ENCODE measurements at regions not wholly inside any gene's neighbourhood (a gene's known extent, or its start where the extent isn't known, plus 50 kb on each side); places are given as distances from the start of the nearest gene placed in this dataset.

DNA sequence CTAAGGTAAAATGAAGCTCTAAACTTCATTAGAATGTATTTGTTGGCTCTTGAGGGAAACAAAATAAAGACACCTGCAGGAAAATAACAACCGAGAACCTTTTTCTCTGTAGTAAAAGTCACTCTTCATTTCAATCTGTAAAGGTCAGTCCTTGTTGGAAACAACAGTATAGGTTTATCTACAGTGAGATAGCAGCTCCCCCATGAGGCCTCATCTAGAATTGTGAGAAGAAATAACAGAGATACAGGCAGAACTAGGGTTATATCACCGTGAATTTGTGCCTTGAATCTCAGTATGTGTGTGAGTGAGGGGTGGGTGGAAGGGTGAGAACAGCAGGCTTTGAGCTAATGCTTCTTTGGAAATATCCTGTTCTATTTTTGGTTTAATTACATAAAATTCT is 107.8 kb upstream of the FMR1 start:
- Histone ChIP-seq H3K27ac (ENCODE audit: low read length) (no peak overlapping the region), H3K27me3 (ENCODE audit: control insufficient read depth, insufficient read depth, low read length) (peaks cover 3% of the 10 kb centered on the region), H3K9me3 (replicated peaks; ENCODE audit: control insufficient read depth, low read depth, low read length) (no peaks in the 10 kb centered on the region), H3K36me3 (ENCODE audit: control insufficient read depth, insufficient read depth, low read length) (no peaks in the 10 kb centered on the region), H3K4me3 (ENCODE audit: low read length) (no peak overlapping the region), H3K4me1 (ENCODE audit: control insufficient read depth, insufficient read depth, low read length) (no peaks in the 10 kb centered on the region)
- WGBS (ENCODE audit: insufficient coverage) = no CpG with 5 or more reads among the region's 2 CpGs
- peak; percentile 61 for DNase-seq

DNA sequence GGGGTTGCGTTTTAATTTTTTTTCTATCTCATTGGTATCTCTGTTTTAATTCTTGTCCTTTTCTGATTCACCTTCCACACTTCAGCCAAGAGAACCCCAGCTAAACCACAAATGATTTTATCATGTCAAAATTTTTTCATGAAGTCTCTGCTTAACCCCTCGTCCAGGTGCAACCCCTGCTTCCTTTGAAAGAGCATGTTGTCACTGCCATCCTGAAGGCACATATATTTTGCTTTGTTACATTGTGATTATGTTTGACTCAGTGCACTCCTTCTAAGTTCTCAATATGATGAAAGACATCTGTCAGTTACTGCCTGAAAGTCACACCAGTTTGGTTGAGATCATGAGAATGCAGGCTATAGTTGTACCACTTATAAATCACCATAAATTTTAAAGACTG is 99.9 kb upstream of the FMR1 start:
- no peaks in the 10 kb centered on the region for H3K9me3 ChIP-seq (replicated peaks; ENCODE audit: control insufficient read depth, low read depth, low read length)
- no peaks in the 10 kb centered on the region for H3K4me1 ChIP-seq (ENCODE audit: control insufficient read depth, insufficient read depth, low read length)
- no peak overlapping the region for H3K4me3 ChIP-seq (ENCODE audit: low read length)
- no CpG with 5 or more reads among the region's 2 CpGs for WGBS (ENCODE audit: insufficient coverage)
- no peaks in the 10 kb centered on the region for H3K27me3 ChIP-seq (ENCODE audit: control insufficient read depth, insufficient read depth, low read length)
- no peaks in the 10 kb centered on the region for H3K36me3 ChIP-seq (ENCODE audit: control insufficient read depth, insufficient read depth, low read length)
- no peak for DNase-seq
- no peak overlapping the region for H3K27ac ChIP-seq (ENCODE audit: low read length)

DNA sequence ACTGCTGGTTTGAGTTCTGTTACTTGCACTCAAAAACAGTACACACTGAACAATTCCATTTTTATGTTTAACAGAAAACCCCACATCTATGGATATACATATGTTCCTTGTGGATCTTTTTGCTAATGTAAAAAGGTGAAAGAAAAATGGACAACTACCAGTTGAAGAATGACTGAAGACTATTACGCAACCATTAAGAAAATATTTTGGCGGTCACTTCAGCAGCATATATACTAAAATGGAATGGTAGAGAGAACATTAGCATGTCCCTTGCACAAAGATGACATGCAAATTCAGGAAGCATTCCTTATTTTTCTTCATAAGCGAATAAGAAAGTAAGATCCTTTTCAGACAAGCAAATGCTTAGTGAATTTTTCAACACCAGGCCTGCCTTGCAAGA is 84.6 kb upstream of the FMR1 start:
- DNase-seq = no peak
- H3K4me1 ChIP-seq (ENCODE audit: control insufficient read depth, insufficient read depth, low read length) = no peaks in the 10 kb centered on the region
- WGBS (ENCODE audit: insufficient coverage) = no CpG with 5 or more reads among the region's 3 CpGs
- H3K27ac ChIP-seq (ENCODE audit: low read length) = no peak overlapping the region
- no peak overlapping the region for H3K4me3 ChIP-seq (ENCODE audit: low read length)
- peaks cover 3% of the 10 kb centered on the region for H3K9me3 ChIP-seq (replicated peaks; ENCODE audit: control insufficient read depth, low read depth, low read length)
- H3K36me3 ChIP-seq (ENCODE audit: control insufficient read depth, insufficient read depth, low read length) = no peaks in the 10 kb centered on the region
- H3K27me3 ChIP-seq (ENCODE audit: control insufficient read depth, insufficient read depth, low read length) = no peaks in the 10 kb centered on the region

DNA sequence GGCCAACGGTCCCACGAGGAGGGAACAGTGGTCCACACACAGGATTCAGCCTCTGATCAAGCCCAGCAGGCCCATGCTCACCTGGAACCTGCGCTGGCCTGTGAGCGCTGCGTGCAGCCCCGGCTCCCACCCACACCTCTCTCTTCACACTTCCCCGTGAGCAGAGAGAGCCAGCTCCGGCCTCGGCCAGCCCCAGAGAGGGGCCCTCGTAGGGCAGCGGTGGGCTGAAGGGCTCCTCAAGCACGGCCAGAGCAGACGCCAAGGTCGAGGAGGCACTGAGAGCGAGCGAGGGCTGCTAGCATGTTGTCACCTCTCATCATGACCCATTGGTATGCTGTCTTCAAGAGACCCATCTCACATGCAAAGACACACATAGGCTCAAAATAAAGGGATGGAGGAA is 83.0 kb upstream of the FMR1 start:
- H3K4me3 ChIP-seq (ENCODE audit: low read length) = no peak overlapping the region
- peaks cover 3% of the 10 kb centered on the region for H3K9me3 ChIP-seq (replicated peaks; ENCODE audit: control insufficient read depth, low read depth, low read length)
- H3K27me3 ChIP-seq (ENCODE audit: control insufficient read depth, insufficient read depth, low read length) = no peaks in the 10 kb centered on the region
- H3K4me1 ChIP-seq (ENCODE audit: control insufficient read depth, insufficient read depth, low read length) = no peaks in the 10 kb centered on the region
- no peaks in the 10 kb centered on the region for H3K36me3 ChIP-seq (ENCODE audit: control insufficient read depth, insufficient read depth, low read length)
- WGBS (ENCODE audit: insufficient coverage) = 87% methylated on average over 12 of the region's 16 CpGs
- no peak for DNase-seq
- H3K27ac ChIP-seq (ENCODE audit: low read length) = no peak overlapping the region

DNA sequence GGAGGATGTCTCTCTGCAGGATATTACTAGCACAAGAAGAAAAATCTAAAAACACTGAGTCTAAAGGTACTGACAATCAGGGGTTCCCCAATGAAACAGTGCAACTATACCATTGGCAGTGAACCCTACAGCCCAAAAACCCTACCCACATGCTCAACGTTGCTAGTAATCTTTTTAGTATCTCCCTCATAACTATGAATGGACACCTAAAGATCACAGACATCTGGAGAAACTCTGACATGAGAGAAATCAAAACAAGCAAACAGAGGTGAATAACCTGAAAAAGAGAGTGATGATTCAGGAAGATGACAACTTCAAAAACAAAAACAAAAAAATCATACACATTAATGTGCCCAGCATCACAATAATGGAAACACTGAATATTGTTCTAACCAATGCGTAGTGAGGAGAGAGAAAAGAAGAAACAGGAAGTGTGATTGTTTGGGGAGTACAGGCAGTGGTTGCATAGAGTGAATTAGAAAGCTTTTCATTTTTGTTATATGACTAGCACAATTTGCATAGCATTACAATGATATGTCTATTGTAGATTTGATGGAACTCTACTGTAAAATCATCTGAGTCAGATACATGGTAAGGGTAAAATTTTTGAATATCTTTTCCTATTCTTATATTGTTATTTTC is 78.9 kb upstream of the FMR1 start:
- Histone ChIP-seq H3K4me1 (ENCODE audit: control insufficient read depth, insufficient read depth, low read length) (no peaks in the 10 kb centered on the region), H3K9me3 (replicated peaks; ENCODE audit: control insufficient read depth, low read depth, low read length) (peaks cover 3% of the 10 kb centered on the region), H3K27ac (ENCODE audit: low read length) (no peak overlapping the region), H3K4me3 (ENCODE audit: low read length) (no peak overlapping the region), H3K36me3 (ENCODE audit: control insufficient read depth, insufficient read depth, low read length) (no peaks in the 10 kb centered on the region), H3K27me3 (ENCODE audit: control insufficient read depth, insufficient read depth, low read length) (no peaks in the 10 kb centered on the region)
- DNase-seq = no peak
- no CpG with 5 or more reads among the region's 2 CpGs for WGBS (ENCODE audit: insufficient coverage)

DNA sequence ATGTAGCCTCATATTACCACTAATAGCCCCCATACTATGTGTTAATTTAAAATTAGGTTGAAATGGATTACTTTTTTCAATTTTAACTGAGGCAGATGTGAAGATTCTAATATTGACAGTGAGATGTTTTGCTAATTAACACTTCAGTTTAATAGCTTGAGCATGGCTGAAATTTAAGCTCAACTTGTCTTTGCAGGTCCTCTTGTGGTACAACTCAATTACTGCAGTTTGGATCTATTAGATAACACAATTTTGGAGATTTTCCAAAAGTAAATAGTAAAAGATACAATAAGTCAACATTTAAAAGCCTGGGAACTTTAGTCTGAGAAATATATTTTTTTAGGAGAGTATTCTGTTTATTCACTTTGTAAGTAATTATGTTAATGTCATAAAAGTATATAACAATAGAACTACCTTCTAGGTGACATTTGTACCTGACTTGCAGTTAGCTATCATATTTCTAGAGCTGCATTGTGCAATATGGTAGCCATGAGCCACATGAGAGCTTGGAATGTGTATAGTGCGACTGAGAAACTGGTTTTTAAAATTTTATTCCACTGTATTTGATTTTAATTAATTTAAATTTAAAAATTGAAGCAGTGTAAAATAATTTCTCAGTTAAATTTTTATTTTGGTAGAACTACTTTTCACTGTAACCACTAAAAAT is 73.1 kb upstream of the FMR1 start:
- Histone ChIP-seq H3K9me3 (replicated peaks; ENCODE audit: control insufficient read depth, low read depth, low read length) (no peaks in the 10 kb centered on the region), H3K27ac (ENCODE audit: low read length) (no peak overlapping the region), H3K27me3 (ENCODE audit: control insufficient read depth, insufficient read depth, low read length) (no peaks in the 10 kb centered on the region), H3K4me3 (ENCODE audit: low read length) (no peak overlapping the region), H3K36me3 (ENCODE audit: control insufficient read depth, insufficient read depth, low read length) (no peaks in the 10 kb centered on the region), H3K4me1 (ENCODE audit: control insufficient read depth, insufficient read depth, low read length) (no peaks in the 10 kb centered on the region)
- no CpG with 5 or more reads among the region's 1 CpG for WGBS (ENCODE audit: insufficient coverage)
- no peak for DNase-seq

DNA sequence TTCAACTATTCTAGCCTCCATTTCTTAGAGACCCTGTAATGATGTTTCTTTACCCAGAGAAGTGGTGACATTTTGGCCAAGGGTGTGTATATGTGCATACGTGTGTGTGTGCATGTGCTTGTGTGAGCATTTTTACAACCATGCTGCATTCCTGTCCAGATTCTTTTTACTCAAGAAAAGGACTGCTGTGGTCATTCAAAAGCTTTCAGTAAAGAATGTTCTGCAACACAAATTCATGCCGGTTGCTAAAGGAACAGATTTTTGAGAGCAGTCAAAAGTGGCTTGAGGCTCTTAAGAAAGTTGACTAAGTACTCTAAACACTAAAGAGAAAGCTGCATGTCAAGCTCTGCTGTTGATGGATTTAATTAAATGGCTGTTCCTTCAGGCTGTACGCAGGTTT is 65.0 kb upstream of the FMR1 start:
- H3K9me3 ChIP-seq (replicated peaks; ENCODE audit: control insufficient read depth, low read depth, low read length) = no peaks in the 10 kb centered on the region
- DNase-seq = no peak
- WGBS (ENCODE audit: insufficient coverage) = no CpG with 5 or more reads among the region's 3 CpGs

DNA sequence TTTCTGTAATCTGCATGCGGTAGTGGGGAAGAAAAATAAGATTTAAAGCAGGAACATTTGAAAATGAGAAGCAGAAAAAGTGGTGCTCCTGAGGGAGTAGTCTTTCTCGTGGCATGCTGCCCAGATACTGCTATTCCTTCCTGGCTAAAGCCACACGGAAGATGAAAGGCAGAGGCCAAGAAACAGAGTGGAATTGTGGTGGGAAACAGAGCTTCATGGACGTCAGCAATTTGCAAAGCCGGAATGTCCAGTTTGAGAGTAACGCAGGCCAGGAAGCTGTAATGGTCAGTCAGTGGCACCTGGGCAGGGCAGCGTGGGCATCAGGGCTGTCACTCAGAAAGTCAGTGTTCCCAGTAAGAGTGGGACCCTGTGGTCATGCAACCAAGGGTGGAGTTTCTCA is 63.7 kb upstream of the FMR1 start:
- Histone ChIP-seq H3K27ac (ENCODE audit: low read length) (no peak overlapping the region), H3K36me3 (ENCODE audit: control insufficient read depth, insufficient read depth, low read length) (no peaks in the 10 kb centered on the region), H3K4me1 (ENCODE audit: control insufficient read depth, insufficient read depth, low read length) (peaks cover 4% of the 10 kb centered on the region), H3K4me3 (ENCODE audit: low read length) (no peak overlapping the region), H3K27me3 (ENCODE audit: control insufficient read depth, insufficient read depth, low read length) (no peaks in the 10 kb centered on the region), H3K9me3 (replicated peaks; ENCODE audit: control insufficient read depth, low read depth, low read length) (no peaks in the 10 kb centered on the region)
- DNase-seq = peak; percentile 62
- WGBS (ENCODE audit: insufficient coverage) = 23% methylated on average over 7 of the region's 7 CpGs

More for the DNA sequence above, 65.0 kb upstream of the FMR1 start:
- Histone ChIP-seq H3K36me3 (ENCODE audit: control insufficient read depth, insufficient read depth, low read length) (no peaks in the 10 kb centered on the region), H3K27ac (ENCODE audit: low read length) (no peak overlapping the region), H3K4me1 (ENCODE audit: control insufficient read depth, insufficient read depth, low read length) (peaks cover 4% of the 10 kb centered on the region), H3K27me3 (ENCODE audit: control insufficient read depth, insufficient read depth, low read length) (no peaks in the 10 kb centered on the region), H3K4me3 (ENCODE audit: low read length) (no peak overlapping the region)

DNA sequence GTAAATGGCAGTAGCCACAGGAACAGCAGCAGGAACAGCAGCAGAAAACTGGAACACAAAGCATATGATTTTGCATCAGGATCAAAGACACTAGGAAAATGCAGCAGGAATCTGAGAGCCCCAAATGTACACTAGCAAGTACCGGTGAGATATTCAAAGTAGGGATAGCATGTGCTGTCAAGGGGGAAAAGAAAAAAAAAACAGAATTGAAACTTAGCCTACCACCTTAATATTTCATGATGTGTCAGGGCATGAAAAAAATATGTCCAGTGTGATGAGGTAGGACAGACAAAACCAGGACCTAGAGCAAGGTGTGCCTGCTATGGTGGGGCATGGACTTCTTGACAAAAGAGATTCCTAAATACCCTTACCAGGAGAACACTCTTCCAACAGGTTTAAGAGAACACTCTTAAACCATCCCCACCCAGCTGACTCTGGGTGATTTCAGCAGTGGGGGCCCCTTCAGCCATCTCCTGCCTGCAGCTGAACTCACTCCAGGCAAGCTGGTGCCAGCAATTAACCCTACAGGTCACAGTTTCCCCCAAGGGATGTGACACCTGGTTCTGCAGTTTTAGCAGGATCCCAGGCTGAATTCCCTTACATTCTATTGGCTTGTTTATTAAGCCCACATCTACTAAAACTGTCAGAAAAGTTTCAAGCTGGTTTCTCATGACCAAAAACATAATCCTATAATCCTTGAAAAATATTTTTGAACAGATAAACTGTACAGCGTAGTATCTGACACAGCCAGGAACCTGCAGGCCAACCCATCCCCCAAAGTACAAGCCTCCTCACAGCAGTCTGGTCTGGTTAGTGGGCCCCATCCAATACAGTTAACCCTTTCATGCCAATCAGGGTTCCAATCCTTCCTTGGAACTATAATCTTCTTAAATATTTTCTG is 62.9 kb upstream of the FMR1 start:
- no peak for DNase-seq
- no peak overlapping the region for H3K4me3 ChIP-seq (ENCODE audit: low read length)
- no peaks in the 10 kb centered on the region for H3K27me3 ChIP-seq (ENCODE audit: control insufficient read depth, insufficient read depth, low read length)
- 29% methylated on average over 1 of the region's 2 CpGs for WGBS (ENCODE audit: insufficient coverage)
- no peaks in the 10 kb centered on the region for H3K9me3 ChIP-seq (replicated peaks; ENCODE audit: control insufficient read depth, low read depth, low read length)
- H3K27ac ChIP-seq (ENCODE audit: low read length) = no peak overlapping the region
- no peaks in the 10 kb centered on the region for H3K36me3 ChIP-seq (ENCODE audit: control insufficient read depth, insufficient read depth, low read length)
- H3K4me1 ChIP-seq (ENCODE audit: control insufficient read depth, insufficient read depth, low read length) = peaks cover 4% of the 10 kb centered on the region

DNA sequence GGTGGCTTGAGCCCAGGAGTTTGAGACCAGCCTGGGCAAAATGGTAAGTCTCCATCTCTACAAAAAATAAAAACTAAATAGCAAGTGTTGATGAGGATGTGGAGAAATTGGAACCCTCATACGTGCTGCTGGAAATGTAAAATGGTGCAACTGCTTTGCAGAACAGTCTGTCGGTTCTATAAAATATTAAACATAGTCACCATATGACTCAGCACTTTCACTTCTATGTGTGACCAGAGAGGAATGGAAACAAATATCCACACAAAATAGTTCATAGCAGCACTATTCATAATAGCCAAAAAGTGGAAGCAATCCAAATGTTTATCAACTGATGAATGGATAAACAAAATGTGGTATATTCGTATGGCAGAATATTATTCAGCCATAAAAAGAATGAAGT is 60.8 kb upstream of the FMR1 start:
- Histone ChIP-seq H3K4me1 (ENCODE audit: control insufficient read depth, insufficient read depth, low read length) (peaks cover 4% of the 10 kb centered on the region), H3K9me3 (replicated peaks; ENCODE audit: control insufficient read depth, low read depth, low read length) (peaks cover 2% of the 10 kb centered on the region), H3K27me3 (ENCODE audit: control insufficient read depth, insufficient read depth, low read length) (no peaks in the 10 kb centered on the region), H3K4me3 (ENCODE audit: low read length) (no peak overlapping the region), H3K27ac (ENCODE audit: low read length) (no peak overlapping the region), H3K36me3 (ENCODE audit: control insufficient read depth, insufficient read depth, low read length) (no peaks in the 10 kb centered on the region)
- no CpG with 5 or more reads among the region's 3 CpGs for WGBS (ENCODE audit: insufficient coverage)
- no peak for DNase-seq

All from muscle of leg (tissue), 3 donors.